LHCN-M2 (cell line): ENCODE measurements at regions not wholly inside any gene's neighbourhood (a gene's known extent, or its start where the extent isn't known, plus 50 kb on each side); places are given as distances from the start of the nearest gene placed in this dataset.

Source experiments
- DNase-seq: peaks from one replicate; pipeline ENCODE4 v3.0.0-alpha.2; 2012; ENCODE audit warnings: low read depth

DNA sequence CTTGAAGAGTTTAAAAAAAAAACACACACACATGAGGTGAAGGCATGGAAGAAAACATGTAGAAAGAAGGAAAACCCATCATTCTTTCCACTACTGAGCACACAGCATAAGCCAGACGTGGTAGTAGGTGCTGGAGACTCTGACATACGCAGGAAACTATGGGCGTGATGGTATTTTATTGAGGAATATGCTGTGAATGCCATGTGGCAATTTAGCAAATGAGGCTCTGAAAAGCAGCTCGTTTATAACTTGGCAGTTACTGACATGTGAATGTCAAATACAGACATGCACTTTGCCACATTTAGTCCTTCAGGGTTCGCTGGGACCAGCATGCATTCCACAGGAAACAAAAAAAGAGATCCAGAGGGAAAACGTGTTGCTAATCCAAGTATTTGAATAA, 74.3 kb upstream of the IFNAR2 start:
- DNase-seq, result no peak

DNA sequence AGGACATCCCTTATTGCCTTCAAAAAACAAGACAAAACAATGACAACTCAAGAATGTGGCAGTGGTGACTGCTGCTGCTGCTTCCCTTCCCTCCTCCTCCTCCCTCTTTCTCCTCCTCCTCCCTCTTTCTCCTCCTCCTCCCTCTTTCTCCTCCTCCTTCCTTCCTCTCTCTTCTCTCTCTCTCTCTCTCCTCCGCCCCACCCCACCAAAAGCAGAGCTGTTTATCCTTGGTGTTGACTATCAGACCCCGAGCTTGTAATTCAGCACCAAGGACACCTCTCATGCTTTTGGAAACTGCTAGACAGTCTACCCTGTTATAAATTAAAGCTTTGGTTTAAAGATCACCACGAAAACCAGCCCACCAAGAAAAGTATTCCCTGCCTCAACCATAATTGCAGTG, 72.4 kb upstream of the IFNAR2 start:
- DNase-seq, result peak; percentile 4

DNA sequence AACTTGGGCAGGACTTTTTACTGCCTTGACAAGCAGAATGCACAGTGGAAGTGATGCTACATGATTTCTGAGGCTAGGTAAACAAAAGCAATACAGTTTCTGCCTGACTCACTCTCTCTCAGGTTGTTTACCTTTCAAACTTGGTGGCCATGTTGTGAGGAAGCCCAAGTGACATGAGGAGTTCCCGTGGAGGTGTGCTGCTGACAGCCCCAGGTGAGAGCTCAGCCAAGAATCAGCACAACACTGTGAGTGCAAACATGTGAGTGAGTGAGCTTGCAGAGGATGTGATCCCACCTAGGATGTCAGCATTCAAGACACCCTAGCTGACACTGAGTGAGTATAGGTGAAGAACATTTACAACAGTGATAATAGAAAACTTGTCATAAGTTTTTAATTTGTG, 71.1 kb upstream of the IFNAR2 start:
- no peak for DNase-seq

DNA sequence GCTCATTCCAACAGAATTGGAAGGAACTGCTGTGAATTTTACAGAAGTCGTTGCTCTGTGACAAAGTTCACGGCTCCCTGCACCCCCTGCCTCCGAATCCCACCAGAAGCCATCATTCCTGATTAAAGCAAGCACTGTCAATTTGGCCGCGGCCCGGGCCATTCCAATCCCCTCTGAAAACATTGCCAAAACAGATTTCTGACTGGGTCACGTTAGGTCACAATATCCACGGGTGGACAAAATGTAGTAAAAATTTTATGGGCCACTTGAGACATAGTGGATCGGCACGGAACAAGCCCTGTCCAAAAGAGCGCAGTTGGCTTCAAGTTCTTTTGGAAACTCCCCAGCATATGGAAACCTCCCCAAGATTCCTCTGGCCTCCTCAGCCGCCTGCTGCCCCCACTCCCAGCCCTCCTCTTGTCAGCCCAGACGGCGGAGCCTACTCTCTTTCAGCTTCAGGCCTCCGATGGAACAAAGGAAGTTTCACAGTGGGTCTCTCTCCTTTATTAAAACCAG, 67.2 kb upstream of the IFNAR2 start:
- no peak for DNase-seq

DNA sequence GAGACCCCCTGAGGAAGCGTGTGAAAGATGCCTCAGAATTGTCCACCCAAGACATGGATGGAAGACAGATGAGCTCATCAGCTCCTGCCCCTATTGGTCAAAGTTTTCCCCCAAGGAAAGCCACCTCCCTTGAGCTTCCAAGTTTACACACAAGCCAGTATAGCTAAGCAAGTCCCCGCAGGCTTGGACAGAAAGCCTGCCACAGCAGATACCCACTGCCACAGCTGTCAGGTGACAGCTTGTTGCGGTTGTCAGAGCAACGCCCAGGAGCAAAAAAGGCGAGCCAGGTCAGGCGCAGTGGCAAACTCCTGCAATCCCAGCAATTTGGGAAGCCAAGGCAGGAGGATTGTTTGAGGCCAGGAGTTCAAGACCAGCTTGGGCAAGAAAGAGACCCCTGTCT, 60.9 kb upstream of the IFNAR2 start:
- DNase-seq, result no peak

DNA sequence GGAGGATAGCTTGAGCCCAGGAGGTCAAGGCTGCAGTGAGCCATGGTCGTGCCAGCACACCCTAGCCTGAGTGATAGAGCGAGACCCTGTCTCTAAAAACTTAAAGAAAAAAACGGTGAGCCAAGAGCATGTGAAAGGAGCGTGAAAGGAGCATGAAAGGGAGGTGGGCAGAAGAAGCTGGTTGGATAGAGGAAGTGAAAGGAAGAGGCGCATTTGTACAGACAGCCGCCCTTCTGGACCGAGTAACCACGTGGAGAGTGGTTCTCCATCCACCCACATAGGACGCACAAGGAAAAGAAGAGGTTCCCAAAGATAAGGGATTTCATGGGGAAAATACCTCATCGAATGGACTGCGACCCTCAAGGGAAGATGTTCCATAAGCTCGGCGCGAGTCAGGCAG, 60.4 kb upstream of the IFNAR2 start:
- DNase-seq, result no peak

DNA sequence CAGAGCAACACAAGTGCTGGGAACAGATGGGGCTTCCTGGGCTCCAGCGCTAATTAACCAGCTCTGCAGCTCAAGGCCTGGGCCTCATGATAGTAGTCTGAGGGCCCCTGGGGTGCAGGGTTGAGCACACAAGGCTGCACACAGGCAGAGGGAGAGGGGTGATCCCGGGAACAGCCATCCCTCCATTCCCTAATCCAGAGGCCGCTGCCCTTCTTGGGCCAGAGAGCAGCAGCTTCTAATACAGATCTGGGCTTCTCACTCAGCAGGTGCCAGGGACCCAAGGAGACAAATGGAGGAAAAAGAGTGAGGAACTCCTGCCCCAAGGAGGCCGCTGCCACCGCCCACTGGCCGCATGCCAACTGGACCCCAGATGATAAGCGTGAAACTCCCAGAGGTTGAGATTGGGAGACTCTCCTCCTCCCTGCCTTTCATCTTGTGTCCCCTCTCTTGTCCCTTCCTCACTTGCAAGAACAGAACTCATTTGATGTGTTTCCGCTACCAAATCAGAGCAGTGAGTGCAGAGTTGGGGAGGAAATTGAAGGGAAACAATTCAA, 58.0 kb upstream of the IFNAR2 start:
- DNase-seq, result no peak

DNA sequence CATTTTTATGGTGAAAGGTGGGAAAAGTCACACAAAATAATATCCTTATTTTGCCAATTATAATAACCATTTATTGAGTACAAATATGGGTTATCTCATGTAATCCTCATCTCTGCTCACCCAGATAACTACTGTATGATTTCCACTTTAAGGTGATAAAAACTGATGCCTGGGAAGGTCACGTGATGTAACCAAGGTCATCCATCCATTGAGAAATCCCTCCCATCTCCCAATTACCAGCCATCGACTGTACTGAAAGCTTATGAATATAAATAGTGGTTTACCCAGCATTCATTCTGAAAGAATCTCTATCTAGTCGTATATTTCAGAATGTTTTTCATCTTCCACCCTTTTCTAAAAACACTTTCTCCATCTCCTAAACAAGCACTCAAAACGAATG, 55.0 kb upstream of the IFNAR2 start:
- DNase-seq, result no peak
